Body of pancreas (tissue), 4 donors: ENCODE measurements at regions not wholly inside any gene's neighbourhood (a gene's known extent, or its start where the extent isn't known, plus 50 kb on each side); places are given as distances from the start of the nearest gene placed in this dataset.

Experiments used
- CTCF ChIP-seq, 7 experiments: fragments of 450-650 bp in 4 of 7; fragments of 200-600 bp in 3 of 7; sonication (generic) in 3 of 7; IDR thresholded peaks; one replicate each; pipeline ENCODE4 v1.5.1; 2016 to 2019; ENCODE audit warnings: antibody characterized with exemption in 7 of 7
- POLR2A ChIP-seq, 3 donors: fragments of 450-650 bp; IDR thresholded peaks; one replicate each; pipeline ENCODE4 v1.6.1; 2016; ENCODE audit warnings: antibody characterized with exemption in 3 of 3, mild to moderate bottlenecking in 2 of 3

GRCh38 chr14:104458845-104459244 is 120.7 kb upstream of the C14orf180 start:
- TF ChIP-seq CTCF (IDR thresholded peaks at IDR 0.05) (no peak), POLR2A (IDR thresholded peaks at IDR 0.05) (no peak)
